ENCODE measurements at regions not wholly inside any gene's neighbourhood (a gene's known extent, or its start where the extent isn't known, plus 50 kb on each side); places are given as distances from the start of the nearest gene placed in this dataset.

- H3K9me3 ChIP-seq (ENCODE audit: control insufficient read depth, insufficient read depth, low read length): no peaks in the 10 kb centered on the region
- H3K27ac ChIP-seq (ENCODE audit: low read depth, low read length): no peak overlapping the region
- no peak overlapping the region for H3K4me3 ChIP-seq (ENCODE audit: low read length)
- no peaks in the 10 kb centered on the region for H3K27me3 ChIP-seq (ENCODE audit: control insufficient read depth, low read length)
- no peaks in the 10 kb centered on the region for H3K36me3 ChIP-seq (ENCODE audit: control insufficient read depth, low read length)
- no peak overlapping the region for H3K4me2 ChIP-seq (ENCODE audit: low read length)
- H3K79me2 ChIP-seq (ENCODE audit: control insufficient read depth, low read length): no peaks in the 10 kb centered on the region
- no peaks in the 10 kb centered on the region for H3K9me2 ChIP-seq (replicated peaks; ENCODE audit: control insufficient read depth, low read length)
- no peaks in the 10 kb centered on the region for H3K4me1 ChIP-seq (ENCODE audit: control insufficient read depth, low read length)
- no peaks in the 10 kb centered on the region for H3F3A ChIP-seq (ENCODE audit: control insufficient read depth, insufficient read depth)
- TF ChIP-seq CTCF (IDR thresholded peaks at IDR 0.05; ENCODE audit: low read depth, low read length, poor library complexity, severe bottlenecking): no peak
- TF ChIP-seq EZH2phosphoT487 (IDR thresholded peaks at IDR 0.05; ENCODE audit: borderline replicate concordance, low read length): no peak
- H4K20me1 ChIP-seq (ENCODE audit: control insufficient read depth, insufficient read depth, low read depth, low read length): no peaks in the 10 kb centered on the region
Observed at GRCh38 chrX:7542587-7543380, 300.2 kb upstream of the VCX start.

GRCh38 chrX:7522860-7523259 is 320.1 kb upstream of the VCX start:
- Histone ChIP-seq H3K79me2 (ENCODE audit: control insufficient read depth, low read length) (no peaks in the 10 kb centered on the region), H3K9me2 (replicated peaks; ENCODE audit: control insufficient read depth, low read length) (no peaks in the 10 kb centered on the region), H3K4me3 (ENCODE audit: low read length) (no peak overlapping the region), H3F3A (ENCODE audit: control insufficient read depth, insufficient read depth) (no peaks in the 10 kb centered on the region), H3K36me3 (ENCODE audit: control insufficient read depth, low read length) (no peaks in the 10 kb centered on the region), H4K20me1 (ENCODE audit: control insufficient read depth, insufficient read depth, low read depth, low read length) (no peaks in the 10 kb centered on the region), H3K4me1 (ENCODE audit: control insufficient read depth, low read length) (no peaks in the 10 kb centered on the region), H3K4me2 (ENCODE audit: low read length) (no peak overlapping the region), H3K27me3 (ENCODE audit: control insufficient read depth, low read length) (no peaks in the 10 kb centered on the region), H3K9me3 (ENCODE audit: control insufficient read depth, insufficient read depth, low read length) (no peaks in the 10 kb centered on the region), H3K27ac (ENCODE audit: low read depth, low read length) (no peak overlapping the region)
- no peak for TF ChIP-seq CTCF (IDR thresholded peaks at IDR 0.05; ENCODE audit: low read depth, low read length, poor library complexity, severe bottlenecking)
- no peak for TF ChIP-seq EZH2phosphoT487 (IDR thresholded peaks at IDR 0.05; ENCODE audit: borderline replicate concordance, low read length)

- H3K27me3 ChIP-seq (ENCODE audit: control insufficient read depth, low read length): no peaks in the 10 kb centered on the region
- no peaks in the 10 kb centered on the region for H3K36me3 ChIP-seq (ENCODE audit: control insufficient read depth, low read length)
- no peak overlapping the region for H3K4me2 ChIP-seq (ENCODE audit: low read length)
- no peak for TF ChIP-seq CTCF (IDR thresholded peaks at IDR 0.05; ENCODE audit: low read depth, low read length, poor library complexity, severe bottlenecking)
- no peak for TF ChIP-seq EZH2phosphoT487 (IDR thresholded peaks at IDR 0.05; ENCODE audit: borderline replicate concordance, low read length)
- H3K79me2 ChIP-seq (ENCODE audit: control insufficient read depth, low read length): no peaks in the 10 kb centered on the region
- H3K9me3 ChIP-seq (ENCODE audit: control insufficient read depth, insufficient read depth, low read length): no peaks in the 10 kb centered on the region
- no peaks in the 10 kb centered on the region for H4K20me1 ChIP-seq (ENCODE audit: control insufficient read depth, insufficient read depth, low read depth, low read length)
- H3K27ac ChIP-seq (ENCODE audit: low read depth, low read length): no peak overlapping the region
- no peaks in the 10 kb centered on the region for H3F3A ChIP-seq (ENCODE audit: control insufficient read depth, insufficient read depth)
- H3K9me2 ChIP-seq (replicated peaks; ENCODE audit: control insufficient read depth, low read length): no peaks in the 10 kb centered on the region
- no peak overlapping the region for H3K4me3 ChIP-seq (ENCODE audit: low read length)
- no peaks in the 10 kb centered on the region for H3K4me1 ChIP-seq (ENCODE audit: control insufficient read depth, low read length)
Observed at GRCh38 chrX:7515681-7516413, 327.1 kb upstream of the VCX start.

All from DOHH2 (cell line).